ENCODE measurements at regions not wholly inside any gene's neighbourhood (a gene's known extent, or its start where the extent isn't known, plus 50 kb on each side); places are given as distances from the start of the nearest gene placed in this dataset.

DNA sequence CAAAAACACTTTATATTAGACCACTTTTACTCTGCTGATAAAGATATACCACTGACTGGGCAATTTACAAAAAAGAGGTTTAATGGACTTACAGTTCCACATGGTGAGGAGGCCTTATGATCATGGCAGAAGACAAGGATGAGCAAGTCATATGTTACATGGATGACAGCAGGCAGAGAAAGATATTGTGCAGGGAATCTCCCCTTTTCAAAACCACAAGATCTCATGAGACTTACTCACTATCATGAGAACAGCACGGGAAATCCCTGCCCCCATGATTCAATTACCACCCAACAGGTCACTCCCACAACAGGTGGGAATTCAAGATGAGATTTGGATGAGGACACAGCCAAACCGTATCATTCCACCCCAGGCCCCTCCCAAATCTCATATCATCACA, 1383.8 kb upstream of the MAP3K7 start:
- TF ChIP-seq RAD21 (conservative IDR thresholded peaks at IDR 0.05) (no peak), TAF1 (IDR thresholded peaks at IDR 0.05; ENCODE audit: low read depth) (no peak), MXI1 (conservative IDR thresholded peaks at IDR 0.05; ENCODE audit: poor library complexity, severe bottlenecking) (no peak), SMC3 (conservative IDR thresholded peaks at IDR 0.05; ENCODE audit: poor library complexity) (no peak), EZH2 (IDR thresholded peaks at IDR 0.05; ENCODE audit: borderline replicate concordance, insufficient read depth, low read length, poor library complexity, severe bottlenecking) (no peak), POLR2AphosphoS5 (IDR thresholded peaks at IDR 0.05) (no peak)
- TF ChIP-seq, protein P1, sequence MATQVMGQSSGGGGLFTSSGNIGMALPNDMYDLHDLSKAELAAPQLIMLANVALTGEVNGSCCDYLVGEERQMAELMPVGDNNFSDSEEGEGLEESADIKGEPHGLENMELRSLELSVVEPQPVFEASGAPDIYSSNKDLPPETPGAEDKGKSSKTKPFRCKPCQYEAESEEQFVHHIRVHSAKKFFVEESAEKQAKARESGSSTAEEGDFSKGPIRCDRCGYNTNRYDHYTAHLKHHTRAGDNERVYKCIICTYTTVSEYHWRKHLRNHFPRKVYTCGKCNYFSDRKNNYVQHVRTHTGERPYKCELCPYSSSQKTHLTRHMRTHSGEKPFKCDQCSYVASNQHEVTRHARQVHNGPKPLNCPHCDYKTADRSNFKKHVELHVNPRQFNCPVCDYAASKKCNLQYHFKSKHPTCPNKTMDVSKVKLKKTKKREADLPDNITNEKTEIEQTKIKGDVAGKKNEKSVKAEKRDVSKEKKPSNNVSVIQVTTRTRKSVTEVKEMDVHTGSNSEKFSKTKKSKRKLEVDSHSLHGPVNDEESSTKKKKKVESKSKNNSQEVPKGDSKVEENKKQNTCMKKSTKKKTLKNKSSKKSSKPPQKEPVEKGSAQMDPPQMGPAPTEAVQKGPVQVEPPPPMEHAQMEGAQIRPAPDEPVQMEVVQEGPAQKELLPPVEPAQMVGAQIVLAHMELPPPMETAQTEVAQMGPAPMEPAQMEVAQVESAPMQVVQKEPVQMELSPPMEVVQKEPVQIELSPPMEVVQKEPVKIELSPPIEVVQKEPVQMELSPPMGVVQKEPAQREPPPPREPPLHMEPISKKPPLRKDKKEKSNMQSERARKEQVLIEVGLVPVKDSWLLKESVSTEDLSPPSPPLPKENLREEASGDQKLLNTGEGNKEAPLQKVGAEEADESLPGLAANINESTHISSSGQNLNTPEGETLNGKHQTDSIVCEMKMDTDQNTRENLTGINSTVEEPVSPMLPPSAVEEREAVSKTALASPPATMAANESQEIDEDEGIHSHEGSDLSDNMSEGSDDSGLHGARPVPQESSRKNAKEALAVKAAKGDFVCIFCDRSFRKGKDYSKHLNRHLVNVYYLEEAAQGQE (IDR thresholded peaks at IDR 0.05; ENCODE audit: borderline replicate concordance), result no peak
- TF ChIP-seq, protein P2, sequence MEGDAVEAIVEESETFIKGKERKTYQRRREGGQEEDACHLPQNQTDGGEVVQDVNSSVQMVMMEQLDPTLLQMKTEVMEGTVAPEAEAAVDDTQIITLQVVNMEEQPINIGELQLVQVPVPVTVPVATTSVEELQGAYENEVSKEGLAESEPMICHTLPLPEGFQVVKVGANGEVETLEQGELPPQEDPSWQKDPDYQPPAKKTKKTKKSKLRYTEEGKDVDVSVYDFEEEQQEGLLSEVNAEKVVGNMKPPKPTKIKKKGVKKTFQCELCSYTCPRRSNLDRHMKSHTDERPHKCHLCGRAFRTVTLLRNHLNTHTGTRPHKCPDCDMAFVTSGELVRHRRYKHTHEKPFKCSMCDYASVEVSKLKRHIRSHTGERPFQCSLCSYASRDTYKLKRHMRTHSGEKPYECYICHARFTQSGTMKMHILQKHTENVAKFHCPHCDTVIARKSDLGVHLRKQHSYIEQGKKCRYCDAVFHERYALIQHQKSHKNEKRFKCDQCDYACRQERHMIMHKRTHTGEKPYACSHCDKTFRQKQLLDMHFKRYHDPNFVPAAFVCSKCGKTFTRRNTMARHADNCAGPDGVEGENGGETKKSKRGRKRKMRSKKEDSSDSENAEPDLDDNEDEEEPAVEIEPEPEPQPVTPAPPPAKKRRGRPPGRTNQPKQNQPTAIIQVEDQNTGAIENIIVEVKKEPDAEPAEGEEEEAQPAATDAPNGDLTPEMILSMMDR (IDR thresholded peaks at IDR 0.05; ENCODE audit: poor library complexity, severe bottlenecking), result no peak
- no peaks in the 10 kb centered on the region for H3K79me2 ChIP-seq (replicated peaks; ENCODE audit: insufficient read depth, low read length)
- peaks cover 5% of the 10 kb centered on the region for H3K9me3 ChIP-seq (ENCODE audit: low read length)
- no peaks in the 10 kb centered on the region for H3K9me2 ChIP-seq (ENCODE audit: insufficient read depth, low read length)
- H3K36me3 ChIP-seq (ENCODE audit: insufficient read depth, low read length), result no peaks in the 10 kb centered on the region
- no peak overlapping the region for H3K4me3 ChIP-seq (ENCODE audit: low read length)
- H3K27ac ChIP-seq (ENCODE audit: low read length), result no peak overlapping the region
- no peak overlapping the region for H3K9ac ChIP-seq (ENCODE audit: low read length)
- no peak overlapping the region for H2AFZ ChIP-seq (ENCODE audit: low read depth, low read length)
- H3F3A ChIP-seq (ENCODE audit: insufficient read depth, low read length, poor library complexity, severe bottlenecking), result no peaks in the 10 kb centered on the region
- H3K27me3 ChIP-seq (ENCODE audit: insufficient read depth, low read depth, low read length), result no peaks in the 10 kb centered on the region
- H3K4me2 ChIP-seq (ENCODE audit: low read length), result no peak overlapping the region
- no peaks in the 10 kb centered on the region for H4K20me1 ChIP-seq (ENCODE audit: insufficient read depth)

DNA sequence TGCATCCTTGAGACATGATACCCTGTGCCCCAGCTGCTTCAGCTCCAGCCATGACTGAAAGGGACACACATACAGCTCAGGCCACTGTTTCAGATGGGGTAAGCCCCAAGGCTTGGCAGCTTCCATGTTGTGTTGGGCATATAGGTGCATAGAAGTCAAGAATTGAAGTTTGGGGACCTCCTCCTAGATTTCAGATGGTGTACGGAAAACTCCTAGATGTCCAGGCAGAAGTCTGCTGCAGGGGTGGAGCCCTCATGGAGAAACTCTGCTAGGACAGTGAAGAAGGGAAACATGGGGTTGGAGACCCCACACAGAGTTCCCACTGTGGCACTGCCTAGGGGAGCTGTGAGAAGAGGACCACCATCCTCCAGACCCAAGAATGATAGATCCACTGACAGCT, 1379.0 kb upstream of the MAP3K7 start:
- no peaks in the 10 kb centered on the region for H4K20me1 ChIP-seq (ENCODE audit: insufficient read depth)
- H2AFZ ChIP-seq (ENCODE audit: low read depth, low read length), result no peak overlapping the region
- H3K27ac ChIP-seq (ENCODE audit: low read length), result no peak overlapping the region
- H3K9me2 ChIP-seq (ENCODE audit: insufficient read depth, low read length), result no peaks in the 10 kb centered on the region
- H3K9me3 ChIP-seq (ENCODE audit: low read length), result peaks cover 5% of the 10 kb centered on the region
- H3K27me3 ChIP-seq (ENCODE audit: insufficient read depth, low read depth, low read length), result no peaks in the 10 kb centered on the region
- H3K9ac ChIP-seq (ENCODE audit: low read length), result no peak overlapping the region
- H3K36me3 ChIP-seq (ENCODE audit: insufficient read depth, low read length), result no peaks in the 10 kb centered on the region
- no peaks in the 10 kb centered on the region for H3F3A ChIP-seq (ENCODE audit: insufficient read depth, low read length, poor library complexity, severe bottlenecking)
- TF ChIP-seq, protein P1 (IDR thresholded peaks at IDR 0.05; ENCODE audit: borderline replicate concordance), result no peak
- TF ChIP-seq TAF1 (IDR thresholded peaks at IDR 0.05; ENCODE audit: low read depth), result no peak
- H3K79me2 ChIP-seq (replicated peaks; ENCODE audit: insufficient read depth, low read length), result no peaks in the 10 kb centered on the region
- no peak overlapping the region for H3K4me2 ChIP-seq (ENCODE audit: low read length)
- H3K4me3 ChIP-seq (ENCODE audit: low read length), result no peak overlapping the region
